Motor neuron (in vitro differentiated cells): ENCODE measurements at regions not wholly inside any gene's neighbourhood (a gene's known extent, or its start where the extent isn't known, plus 50 kb on each side); places are given as distances from the start of the nearest gene placed in this dataset.

Experiments
- ATAC-seq, 8 experiments: fragments of 200-7000 bp; cut with Tn5 transposase; replicated peaks in 6 of 8; 2 replicates each; pipeline ENCODE4 v1.8.0; 2021; ENCODE audit warnings: mild to moderate bottlenecking in 8 of 8, moderate library complexity in 8 of 8
- H3K27ac ChIP-seq, 2 donors: fragments of 250-450 bp; sonication (Bioruptor Pico); 2 replicates each; pipeline ENCODE4 v1.9.0; 2021; ENCODE audit warnings: antibody characterized with exemption in 2 of 2, mild to moderate bottlenecking in 2 of 2, moderate library complexity in 1 of 2
- H3K4me1 ChIP-seq, 2 donors: fragments of 250-450 bp; sonication (Bioruptor Pico); replicated peaks in 1 of 2; 2 replicates each; pipeline ENCODE4 v1.6.1; 2021; ENCODE audit warnings: antibody characterized with exemption in 2 of 2, mild to moderate bottlenecking in 2 of 2, moderate library complexity in 1 of 2
- H3K4me3 ChIP-seq, 5 donors: fragments of 250-450 bp; sonication (Bioruptor Pico); 2 replicates each; pipeline ENCODE4 v1.9.0; 2021; ENCODE audit warnings: antibody characterized with exemption in 5 of 5, mild to moderate bottlenecking in 5 of 5, moderate library complexity in 4 of 5
- WGBS, 10 experiments: fragments of 450-650 bp; shearing (Covaris generic); methylation state at CpG; one replicate each; pipeline ENCODE4 v1.0.0; 2022; 5-methylcytosine and 5-hydroxymethylcytosine counted together
- in situ Hi-C, 9 experiments: fragments of 400-800 bp; cut with MboI; loops; one replicate each; pipeline ENCODE4 v1.15.0; 2021; ENCODE audit warnings: low sequenced_read_pairs in 9 of 9, low pct_unique_long_range_greater_than_20kb in 2 of 9; ENCODE audit not compliant: unreplicated experiment in 9 of 9

- WGBS, 10 experiments: 0 to 100% (median 100%) methylated on average over 1 of the region's 1 CpG; no CpG with 5 or more reads in 5 of the 10 experiments
- in situ Hi-C loops: no loop called here
- Histone ChIP-seq H3K27ac (no peak overlapping the region), H3K4me3 (no peak overlapping the region), H3K4me1 (peaks cover 0 to 3% of the 10 kb centered on the region in 2 donors)
- ATAC-seq: no peak
These were observed 104.8 kb upstream of the CDH19 start for GRCh38 chr18:66708646-66709045.

GRCh38 chr18:66707473-66707872, 103.6 kb upstream of the CDH19 start:
- ATAC-seq: no peak
- in situ Hi-C loops: no loop called here
- no peak overlapping the region for H3K27ac ChIP-seq
- no peak overlapping the region for H3K4me3 ChIP-seq
- peaks cover 0 to 3% of the 10 kb centered on the region in 2 donors for H3K4me1 ChIP-seq
- WGBS, 10 experiments: 13 to 100% (median 96%) methylated on average over 1 to 5 of the region's 5 CpGs; no CpG with 5 or more reads in 1 of the 10 experiments

- Histone ChIP-seq H3K4me1 (no peaks in the 10 kb centered on the region), H3K27ac (no peak overlapping the region), H3K4me3 (no peak overlapping the region)
- in situ Hi-C loops: no loop called here
- ATAC-seq: no peak
These were observed 91.4 kb upstream of the CDH19 start for GRCh38 chr18:66695281-66695680.

GRCh38 chr18:66694852-66695251, 91.0 kb upstream of the CDH19 start:
- H3K4me3 ChIP-seq: no peak overlapping the region
- in situ Hi-C loops: no loop called here
- H3K27ac ChIP-seq: no peak overlapping the region
- ATAC-seq: no peak
- 0 to 100% (median 66%) methylated on average over 1 of the region's 1 CpG for WGBS, 10 experiments
- H3K4me1 ChIP-seq: no peaks in the 10 kb centered on the region

GRCh38 chr18:66687635-66688034, 83.7 kb upstream of the CDH19 start:
- Histone ChIP-seq H3K4me3 (no peak overlapping the region), H3K4me1 (peaks cover 10 to 12% of the 10 kb centered on the region in 2 donors), H3K27ac (no peak overlapping the region)
- ATAC-seq: no peak
- in situ Hi-C loops: no loop called here
- WGBS, 10 experiments: 12 to 96% (median 40%) methylated on average over 1 to 5 of the region's 5 CpGs; no CpG with 5 or more reads in 1 of the 10 experiments

- in situ Hi-C loops: no loop called here
- 0 to 6% (median 0%) methylated on average over 1 to 5 of the region's 5 CpGs; no CpG with 5 or more reads in 2 of the 10 experiments for WGBS, 10 experiments
- ATAC-seq: peak in 6 of 8 experiments; percentile 93 to 97 (median 94)
- peaks cover 12 to 23% of the 10 kb centered on the region in 2 donors for H3K4me1 ChIP-seq
- H3K4me3 ChIP-seq: peak overlapping the region; percentile 8 to 28 (median 17)
- peak overlapping the region; percentile 59 to 63 for H3K27ac ChIP-seq
These were observed 79.0 kb upstream of the CDH19 start for GRCh38 chr18:66682855-66683322.

- peaks cover 0 to 3% of the 10 kb centered on the region in 2 donors for H3K4me1 ChIP-seq
- no peak overlapping the region for H3K27ac ChIP-seq
- in situ Hi-C loops: no loop called here
- no peak overlapping the region for H3K4me3 ChIP-seq
- WGBS, 10 experiments: 0 to 88% (median 75%) methylated on average over 1 to 4 of the region's 4 CpGs; no CpG with 5 or more reads in 4 of the 10 experiments
- ATAC-seq: no peak
These were observed 72.8 kb upstream of the CDH19 start for GRCh38 chr18:66676699-66677098.

DNA sequence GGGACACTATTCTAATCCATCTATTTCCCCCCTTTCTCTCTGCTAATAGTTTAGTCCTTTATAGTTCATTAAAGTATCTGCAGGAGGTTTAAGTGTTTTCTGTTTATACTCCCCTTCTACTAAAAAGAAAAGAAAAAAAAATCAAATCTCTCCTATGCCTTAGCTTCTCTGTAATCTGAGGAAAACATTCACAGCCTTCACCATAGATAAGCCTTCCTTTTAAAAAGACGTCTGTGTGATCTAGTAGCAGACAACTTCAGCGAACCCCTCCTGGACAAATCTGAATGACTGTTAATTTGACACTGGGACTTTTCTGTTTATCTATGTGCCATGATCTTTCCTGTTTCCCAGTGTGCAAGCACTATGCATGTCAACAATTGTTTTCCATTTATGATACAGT, 70.4 kb upstream of the CDH19 start:
- Histone ChIP-seq H3K27ac (no peak overlapping the region), H3K4me1 (no peaks in the 10 kb centered on the region), H3K4me3 (no peak overlapping the region)
- no peak for ATAC-seq
- WGBS, 10 experiments: 15 to 86% (median 65%) methylated on average over 2 of the region's 2 CpGs; no CpG with 5 or more reads in 2 of the 10 experiments
- in situ Hi-C loops: no loop called here

DNA sequence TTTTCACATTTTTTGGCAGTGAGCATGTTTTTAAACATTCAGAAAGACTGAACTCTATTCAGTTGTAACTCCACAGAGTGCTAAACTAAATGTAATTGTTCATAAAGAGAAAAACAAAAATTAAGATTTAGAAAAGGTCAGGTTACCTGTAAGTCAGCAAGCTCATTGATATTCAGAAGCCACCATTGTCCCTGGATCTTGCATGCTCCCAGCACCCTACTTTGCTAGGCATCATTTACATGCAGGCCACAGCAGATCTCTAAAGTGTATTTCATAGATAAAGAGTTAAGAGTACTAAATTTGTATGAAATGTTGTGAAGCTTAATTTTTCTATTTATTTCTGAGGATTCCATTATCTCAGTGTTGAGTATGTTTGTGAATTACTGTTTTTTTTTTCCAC, 64.8 kb upstream of the CDH19 start:
- Histone ChIP-seq H3K4me3 (no peak overlapping the region), H3K4me1 (no peaks in the 10 kb centered on the region), H3K27ac (no peak overlapping the region)
- in situ Hi-C loops: no loop called here
- ATAC-seq: no peak

DNA sequence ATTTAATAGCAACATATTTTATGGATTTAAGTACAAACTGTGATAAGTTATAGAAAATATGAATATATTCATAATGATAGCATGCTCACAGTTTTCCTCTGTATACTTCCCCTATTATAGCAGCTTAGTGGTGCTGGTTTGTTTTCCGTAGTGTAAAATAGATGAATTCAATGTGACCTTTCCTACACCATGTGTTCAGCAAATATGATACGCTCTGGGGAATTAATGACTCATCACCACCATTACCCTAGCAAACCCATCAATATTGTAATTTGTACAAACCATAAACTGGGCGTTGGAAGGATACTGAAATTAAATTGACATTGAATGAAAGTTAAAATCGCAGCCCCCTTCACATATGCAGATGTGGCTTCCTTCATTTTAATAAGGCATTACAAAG, 58.7 kb upstream of the CDH19 start:
- no peak overlapping the region for H3K27ac ChIP-seq
- H3K4me3 ChIP-seq: no peak overlapping the region
- peaks cover 0 to 12% of the 10 kb centered on the region in 2 donors for H3K4me1 ChIP-seq
- in situ Hi-C loops: no loop called here
- 7 to 83% (median 47%) methylated on average over 1 to 4 of the region's 4 CpGs for WGBS, 10 experiments
- ATAC-seq: peak; percentile 21 to 92 (median 76)

- in situ Hi-C loops: no loop called here
- Histone ChIP-seq H3K4me1 (peaks cover 0 to 4% of the 10 kb centered on the region in 2 donors), H3K4me3 (no peak overlapping the region), H3K27ac (no peak overlapping the region)
- ATAC-seq: no peak
These were observed 51.5 kb upstream of the CDH19 start for GRCh38 chr18:66655407-66655806.
